GM04504 (cell line): ENCODE measurements at regions not wholly inside any gene's neighbourhood (a gene's known extent, or its start where the extent isn't known, plus 50 kb on each side); places are given as distances from the start of the nearest gene placed in this dataset.

Experiments
- DNase-seq: peaks from one replicate; pipeline ENCODE4 v3.0.0-alpha.2; 2012; ENCODE audit warnings: low read depth

- DNase-seq = no peak
Measured at GRCh38 chr20:59403962-59404314, 103.5 kb downstream of the EDN3 start.

GRCh38 chr20:59404749-59405148 is 104.3 kb downstream of the EDN3 start:
- no peak for DNase-seq

- no peak for DNase-seq
Measured at GRCh38 chr20:59405226-59406200, 105.1 kb downstream of the EDN3 start.

- no peak for DNase-seq
Measured at GRCh38 chr20:59406446-59406845, 106.0 kb downstream of the EDN3 start.

- DNase-seq = no peak
Measured at GRCh38 chr20:59411170-59411569, 110.8 kb downstream of the EDN3 start.

GRCh38 chr20:59411589-59411988 is 111.2 kb downstream of the EDN3 start:
- DNase-seq = no peak

- no peak for DNase-seq
Measured at GRCh38 chr20:59412181-59412580, 111.8 kb downstream of the EDN3 start.

- DNase-seq = no peak
Measured at GRCh38 chr20:59412875-59413284, 112.5 kb downstream of the EDN3 start.

GRCh38 chr20:59413326-59413865 is 113.0 kb downstream of the EDN3 start:
- no peak for DNase-seq

GRCh38 chr20:59414936-59415623 is 114.7 kb downstream of the EDN3 start:
- DNase-seq = no peak

GRCh38 chr20:59416916-59417315 is 116.5 kb downstream of the EDN3 start:
- no peak for DNase-seq

GRCh38 chr20:59421089-59421488 is 120.7 kb downstream of the EDN3 start:
- DNase-seq = no peak

- no peak for DNase-seq
Measured at GRCh38 chr20:59421920-59422637, 121.7 kb downstream of the EDN3 start.

- DNase-seq = no peak
Measured at GRCh38 chr20:59422872-59423544, 122.6 kb downstream of the EDN3 start.

- no peak for DNase-seq
Measured at GRCh38 chr20:59424976-59425375, 124.6 kb downstream of the EDN3 start.

GRCh38 chr20:59425572-59425971 is 125.2 kb downstream of the EDN3 start:
- no peak for DNase-seq

- DNase-seq = no peak
Measured at GRCh38 chr20:59428006-59428405, 127.6 kb downstream of the EDN3 start.

GRCh38 chr20:59428441-59429205 is 128.2 kb downstream of the EDN3 start:
- DNase-seq = no peak

- no peak for DNase-seq
Measured at GRCh38 chr20:59429396-59429795, 129.0 kb downstream of the EDN3 start.

GRCh38 chr20:59431014-59431413 is 130.6 kb downstream of the EDN3 start:
- no peak for DNase-seq

- DNase-seq = no peak
Measured at GRCh38 chr20:59434960-59435359, 134.5 kb downstream of the EDN3 start.
